ENCODE measurements at regions not wholly inside any gene's neighbourhood (a gene's known extent, or its start where the extent isn't known, plus 50 kb on each side); places are given as distances from the start of the nearest gene placed in this dataset.

- no peak for DNase-seq
- WGBS, 5 donors = 80 to 89% (median 82%) methylated on average over 4 of the region's 4 CpGs
- Histone ChIP-seq H3K9me3 (no peaks in the 10 kb centered on the region), H3K27me3 (replicated peaks in 1 of 7) (no peaks in the 10 kb centered on the region), H3K4me3 (no peak overlapping the region), H3K36me3 (no peaks in the 10 kb centered on the region), H3K4me1 (peaks cover 0 to 14% (median 0%) of the 10 kb centered on the region in 6 donors), H3K27ac (no peak overlapping the region)
- intact Hi-C loops (cut with DNase I; ENCODE audit: low total_unique reads) = no loop called here
- TF ChIP-seq POLR2AphosphoS5 (IDR thresholded peaks at IDR 0.05) = no peak
- no peak for TF ChIP-seq POLR2A (IDR thresholded peaks at IDR 0.05)
- TF ChIP-seq CTCF (IDR thresholded peaks at IDR 0.05 in 8 of 11, conservative IDR thresholded peaks at IDR 0.05 in 3 of 11) = no peak
These were observed 569.1 kb upstream of the MEF2C start for GRCh38 chr5:89452081-89452480.

- no peak for DNase-seq
- H3K4me3 ChIP-seq = no peak overlapping the region
- H3K9me3 ChIP-seq = no peaks in the 10 kb centered on the region
- H3K27me3 ChIP-seq (replicated peaks in 1 of 7) = no peaks in the 10 kb centered on the region
- intact Hi-C loops (cut with DNase I; ENCODE audit: low total_unique reads) = no loop called here
- TF ChIP-seq POLR2AphosphoS5 (IDR thresholded peaks at IDR 0.05) (no peak), CTCF (IDR thresholded peaks at IDR 0.05 in 8 of 11, conservative IDR thresholded peaks at IDR 0.05 in 3 of 11) (no peak), POLR2A (IDR thresholded peaks at IDR 0.05) (no peak)
- no peak overlapping the region for H3K27ac ChIP-seq
- H3K36me3 ChIP-seq = no peaks in the 10 kb centered on the region
- H3K4me1 ChIP-seq = peaks cover 0 to 9% (median 0%) of the 10 kb centered on the region in 6 donors
These were observed 568.3 kb upstream of the MEF2C start for GRCh38 chr5:89451263-89451662.

GRCh38 chr5:89450149-89450538, 567.2 kb upstream of the MEF2C start:
- Histone ChIP-seq H3K4me1 (peaks cover 0 to 17% (median 0%) of the 10 kb centered on the region in 6 donors), H3K27ac (no peak overlapping the region), H3K27me3 (replicated peaks in 1 of 7) (no peaks in the 10 kb centered on the region), H3K4me3 (no peak overlapping the region), H3K9me3 (no peaks in the 10 kb centered on the region), H3K36me3 (no peaks in the 10 kb centered on the region)
- no peak for TF ChIP-seq POLR2AphosphoS5 (IDR thresholded peaks at IDR 0.05)
- no peak for TF ChIP-seq CTCF (IDR thresholded peaks at IDR 0.05 in 8 of 11, conservative IDR thresholded peaks at IDR 0.05 in 3 of 11)
- no peak for TF ChIP-seq POLR2A (IDR thresholded peaks at IDR 0.05)
- no peak for DNase-seq
- intact Hi-C loops (cut with DNase I; ENCODE audit: low total_unique reads) = no loop called here
- 63 to 78% (median 73%) methylated on average over 1 of the region's 1 CpG for WGBS, 5 donors

GRCh38 chr5:89449392-89450148, 566.6 kb upstream of the MEF2C start:
- peaks cover 0 to 23% (median 0%) of the 10 kb centered on the region in 6 donors for H3K4me1 ChIP-seq
- TF ChIP-seq POLR2A (IDR thresholded peaks at IDR 0.05) = no peak
- TF ChIP-seq POLR2AphosphoS5 (IDR thresholded peaks at IDR 0.05) = no peak
- no peak for TF ChIP-seq CTCF (IDR thresholded peaks at IDR 0.05 in 8 of 11, conservative IDR thresholded peaks at IDR 0.05 in 3 of 11)

More at GRCh38 chr5:89449392-89450148, 566.6 kb upstream of the MEF2C start:
- intact Hi-C loops (cut with DNase I; ENCODE audit: low total_unique reads) = no loop called here
- peak overlapping the region in 1 of 8 donors; percentile 32 for H3K27ac ChIP-seq
- H3K9me3 ChIP-seq = no peaks in the 10 kb centered on the region
- WGBS, 5 donors = 80 to 91% (median 88%) methylated on average over 3 of the region's 3 CpGs
- H3K27me3 ChIP-seq (replicated peaks in 1 of 7) = no peaks in the 10 kb centered on the region
- DNase-seq = no peak
- no peaks in the 10 kb centered on the region for H3K36me3 ChIP-seq
- H3K4me3 ChIP-seq = no peak overlapping the region

Measured in spleen (tissue), 11 donors.